ENCODE measurements at regions not wholly inside any gene's neighbourhood (a gene's known extent, or its start where the extent isn't known, plus 50 kb on each side); places are given as distances from the start of the nearest gene placed in this dataset.
"Not testable (repeated sequence)": the region's sequence is repeated elsewhere in the genome, so short reads cannot be mapped to it uniquely, and the experiment has no call there.

- H3K4me3 ChIP-seq: no peak overlapping the region
- no peak overlapping the region for H3K27ac ChIP-seq
- no peaks in the 10 kb centered on the region for H3K27me3 ChIP-seq
- no peaks in the 10 kb centered on the region for H3K36me3 ChIP-seq
- H3K9me3 ChIP-seq: no peaks in the 10 kb centered on the region
- peaks cover 0 to 5% (median 0%) of the 10 kb centered on the region in 3 donors for H3K4me1 ChIP-seq
- peak; percentile 18 for DNase-seq
- intact Hi-C loops (cut with DNase I): loop anchor here (5.0 kb wide), 1 partner anchor 228 kb away; no protein-coding TSS in a partner anchor
- TF ChIP-seq CTCF (IDR thresholded peaks at IDR 0.05): peak; percentile 78 to 88 (median 82)
- TF ChIP-seq POLR2A (IDR thresholded peaks at IDR 0.05): no peak
- WGBS, 2 donors: 20 to 48% methylated on average over 7 of the region's 7 CpGs
Observed at GRCh38 chr2:71923887-71924533, 223.7 kb downstream of the CYP26B1 start.

GRCh38 chr2:71923143-71923525 lies 224.5 kb downstream of the CYP26B1 start:
- no peak overlapping the region for H3K4me3 ChIP-seq
- no peaks in the 10 kb centered on the region for H3K9me3 ChIP-seq
- DNase-seq: no peak
- no peak for TF ChIP-seq CTCF (IDR thresholded peaks at IDR 0.05)
- H3K27me3 ChIP-seq: no peaks in the 10 kb centered on the region
- no peaks in the 10 kb centered on the region for H3K36me3 ChIP-seq
- H3K4me1 ChIP-seq: peaks cover 0 to 5% (median 0%) of the 10 kb centered on the region in 3 donors
- no peak overlapping the region for H3K27ac ChIP-seq
- intact Hi-C loops (cut with DNase I): loop anchor here (5.0 kb wide), 1 partner anchor 229 kb away; no protein-coding TSS in a partner anchor

GRCh38 chr2:71922499-71923142 lies 225.0 kb downstream of the CYP26B1 start:
- intact Hi-C loops (cut with DNase I): loop anchor here (5.0 kb wide), 1 partner anchor 230 kb away; no protein-coding TSS in a partner anchor
- Histone ChIP-seq H3K36me3 (no peaks in the 10 kb centered on the region), H3K27ac (no peak overlapping the region), H3K4me1 (peaks cover 0 to 5% (median 0%) of the 10 kb centered on the region in 3 donors), H3K4me3 (no peak overlapping the region), H3K27me3 (no peaks in the 10 kb centered on the region), H3K9me3 (no peaks in the 10 kb centered on the region)
- no peak for DNase-seq
- TF ChIP-seq CTCF (IDR thresholded peaks at IDR 0.05) (no peak), POLR2A (IDR thresholded peaks at IDR 0.05) (no peak)
- 75 to 97% methylated on average over 4 to 6 of the region's 7 CpGs for WGBS, 2 donors

- intact Hi-C loops (cut with DNase I): loop anchor here (5.0 kb wide), 1 partner anchor 230 kb away; no protein-coding TSS in a partner anchor
Observed at GRCh38 chr2:71922091-71922490, 225.6 kb downstream of the CYP26B1 start.

GRCh38 chr2:71920819-71921218 lies 226.8 kb downstream of the CYP26B1 start:
- H3K4me1 ChIP-seq, H3K27ac ChIP-seq, H3K36me3 ChIP-seq, H3K9me3 ChIP-seq, H3K27me3 ChIP-seq, DNase-seq, H3K4me3 ChIP-seq: not testable (repeated sequence)
- WGBS, 2 donors: 50 to 58% methylated on average over 3 to 5 of the region's 5 CpGs
- intact Hi-C loops (cut with DNase I): loop anchor here (5.0 kb wide), 1 partner anchor 231 kb away; no protein-coding TSS in a partner anchor

More at GRCh38 chr2:71922091-71922490, 225.6 kb downstream of the CYP26B1 start:
- Histone ChIP-seq H3K9me3 (no peaks in the 10 kb centered on the region), H3K27me3 (no peaks in the 10 kb centered on the region), H3K4me3 (no peak overlapping the region), H3K36me3 (no peaks in the 10 kb centered on the region), H3K27ac (no peak overlapping the region), H3K4me1 (peaks cover 0 to 5% (median 0%) of the 10 kb centered on the region in 3 donors)
- no peak for DNase-seq
- no peak for TF ChIP-seq CTCF (IDR thresholded peaks at IDR 0.05)
- no peak for TF ChIP-seq POLR2A (IDR thresholded peaks at IDR 0.05)
- WGBS, 2 donors: 92 to 100% methylated on average over 1 of the region's 2 CpGs
